ENCODE measurements at regions not wholly inside any gene's neighbourhood (a gene's known extent, or its start where the extent isn't known, plus 50 kb on each side); places are given as distances from the start of the nearest gene placed in this dataset.
"Not testable (repeated sequence)": the region's sequence is repeated elsewhere in the genome, so short reads cannot be mapped to it uniquely, and the experiment has no call there.

- TF ChIP-seq, protein P1, sequence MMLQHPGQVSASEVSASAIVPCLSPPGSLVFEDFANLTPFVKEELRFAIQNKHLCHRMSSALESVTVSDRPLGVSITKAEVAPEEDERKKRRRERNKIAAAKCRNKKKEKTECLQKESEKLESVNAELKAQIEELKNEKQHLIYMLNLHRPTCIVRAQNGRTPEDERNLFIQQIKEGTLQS (IDR thresholded peaks at IDR 0.05; ENCODE audit: borderline replicate concordance, extremely low read depth, low read depth, low read length), result not testable (repeated sequence)
- not testable (repeated sequence) for TF ChIP-seq TBL1XR1 (IDR thresholded peaks at IDR 0.05; ENCODE audit: low read depth, low read length); NFIC (IDR thresholded peaks at IDR 0.05; ENCODE audit: low read depth, low read length); CTCF (IDR thresholded peaks at IDR 0.05 in 2 of 3, conservative IDR thresholded peaks at IDR 0.05 in 1 of 3; ENCODE audit: control insufficient read depth in 2 of 3, extremely low read depth in 1 of 3, insufficient read depth in 1 of 3, low read depth in 3 of 3, low read length in 3 of 3); PAX8 (IDR thresholded peaks at IDR 0.05); RAD21 (IDR thresholded peaks at IDR 0.05; ENCODE audit: insufficient read depth, low read depth, low read length); ZBTB40 (IDR thresholded peaks at IDR 0.05; ENCODE audit: borderline replicate concordance); SPI1 (IDR thresholded peaks at IDR 0.05; ENCODE audit: borderline replicate concordance, insufficient read depth, low read depth, low read length); SIN3A (IDR thresholded peaks at IDR 0.05; ENCODE audit: low read depth, low read length); POLR2A (IDR thresholded peaks at IDR 0.05; ENCODE audit: low read depth, low read length)
These were observed 397.3 kb downstream of the RAP2B start for GRCh38 chr3:153559366-153559765.

Data from GM12878 (cell line).